NCI-H345 treated with DMSO at 0.1 percent for 48 hours (cell line): ENCODE measurements at regions not wholly inside any gene's neighbourhood (a gene's known extent, or its start where the extent isn't known, plus 50 kb on each side); places are given as distances from the start of the nearest gene placed in this dataset.

Source experiments
- DNase-seq: peaks from one replicate; lab custom pipeline; 2025; ENCODE audit not compliant: unreplicated experiment; lab: John Stamatoyannopoulos, UW

DNA sequence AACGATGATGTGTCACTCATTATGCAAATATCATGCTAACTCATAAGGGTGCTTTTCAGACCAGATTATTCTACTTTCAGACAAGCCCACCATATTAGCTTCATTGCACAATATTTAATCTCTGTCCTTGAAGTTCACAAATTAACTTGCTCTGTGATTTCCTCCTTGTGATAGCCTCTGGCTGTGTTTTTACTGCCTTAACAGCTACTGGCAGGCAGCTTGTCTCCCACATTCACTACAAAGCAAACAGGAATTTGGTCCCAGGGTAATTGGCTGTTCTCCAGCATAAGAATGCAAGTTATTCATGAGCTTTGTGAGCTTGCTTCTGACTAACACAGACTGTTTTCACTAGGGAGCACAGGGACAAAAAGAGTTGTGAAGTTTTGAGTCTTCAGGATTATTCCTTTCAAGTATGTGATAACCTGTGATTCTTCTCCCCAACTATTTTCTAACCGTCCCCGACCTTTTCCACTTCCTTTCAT, 87.9 kb upstream of the HMCN1 start:
- DNase-seq = peak; percentile 69

DNA sequence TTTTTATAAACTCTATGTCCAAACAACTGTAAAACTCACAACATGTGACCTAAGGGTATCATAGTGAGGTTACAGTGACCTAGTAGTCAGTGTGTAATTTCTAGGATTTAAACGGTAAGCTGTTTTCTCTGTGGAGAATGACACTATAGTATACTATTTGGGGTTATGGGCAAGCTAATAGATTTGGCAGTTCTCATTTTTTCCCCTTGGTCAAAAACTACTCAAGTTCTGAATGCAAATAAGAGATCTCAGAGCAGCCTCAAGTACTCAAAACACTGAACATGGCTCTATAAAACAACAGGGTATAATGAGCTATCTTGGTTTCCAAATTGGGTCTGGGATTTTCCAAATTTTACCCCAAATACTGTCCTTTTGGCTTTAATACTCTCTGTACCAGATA, 88.5 kb upstream of the HMCN1 start:
- DNase-seq = no peak

DNA sequence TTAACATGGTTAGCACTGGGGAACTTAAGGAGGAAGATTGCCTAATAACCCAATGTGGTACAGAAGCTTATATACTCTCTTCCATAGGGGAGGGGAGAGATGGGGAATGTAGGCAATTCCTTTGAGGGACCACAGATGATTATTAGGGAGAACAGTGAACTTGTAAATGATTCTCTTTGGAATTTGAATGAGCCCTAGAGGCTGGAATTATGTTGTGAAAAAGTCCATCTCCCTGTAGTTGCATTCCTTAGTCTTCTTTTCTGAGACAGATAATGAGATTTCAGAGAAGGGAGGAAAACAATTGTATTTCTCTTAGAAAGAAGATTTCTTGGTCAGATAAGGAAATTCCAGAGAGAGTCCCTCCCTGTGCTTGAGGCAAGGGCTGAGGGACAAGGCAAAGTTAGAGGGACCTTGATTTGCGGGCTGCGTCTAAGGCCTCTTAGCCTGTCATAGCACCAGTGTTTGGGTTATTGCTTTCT, 89.0 kb upstream of the HMCN1 start:
- no peak for DNase-seq

DNA sequence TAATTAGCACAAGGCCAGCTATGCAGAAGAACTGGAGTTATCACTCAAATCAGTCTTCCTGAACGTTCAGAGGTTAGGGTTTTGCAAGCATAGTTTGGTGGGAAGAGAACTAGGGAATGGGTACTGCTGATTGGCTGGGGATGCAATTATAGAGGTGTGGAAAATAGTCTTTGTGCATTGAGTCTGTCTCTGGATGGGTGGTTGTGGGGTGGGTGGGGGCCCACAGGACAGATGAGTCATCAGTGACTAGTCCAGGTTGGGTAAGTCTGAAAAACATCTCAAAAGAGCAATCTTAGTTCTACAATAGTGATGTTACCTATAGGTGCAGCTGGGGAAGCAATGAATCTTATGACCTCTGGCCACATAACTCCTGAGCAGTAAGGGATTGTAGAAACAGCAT, 89.7 kb upstream of the HMCN1 start:
- no peak for DNase-seq

DNA sequence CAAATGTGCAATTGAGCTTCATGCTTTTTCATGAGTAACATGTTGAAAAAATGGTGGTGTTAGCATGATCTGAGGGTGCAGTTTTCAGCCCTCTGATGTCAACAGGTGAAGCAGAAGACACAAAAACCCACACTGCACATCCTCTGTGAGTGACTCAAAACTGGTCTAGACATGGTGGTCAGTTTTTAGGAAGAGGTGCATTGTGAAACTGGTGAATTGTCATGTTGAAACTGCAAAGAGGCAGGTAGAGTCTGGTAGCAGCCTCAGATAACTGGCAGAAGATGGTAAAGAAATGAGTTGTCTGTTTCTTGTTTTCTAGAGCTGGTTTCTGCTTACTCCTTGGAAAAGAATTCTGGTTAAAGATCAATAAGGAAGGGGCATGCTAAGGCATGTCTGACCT, 97.3 kb upstream of the HMCN1 start:
- no peak for DNase-seq

DNA sequence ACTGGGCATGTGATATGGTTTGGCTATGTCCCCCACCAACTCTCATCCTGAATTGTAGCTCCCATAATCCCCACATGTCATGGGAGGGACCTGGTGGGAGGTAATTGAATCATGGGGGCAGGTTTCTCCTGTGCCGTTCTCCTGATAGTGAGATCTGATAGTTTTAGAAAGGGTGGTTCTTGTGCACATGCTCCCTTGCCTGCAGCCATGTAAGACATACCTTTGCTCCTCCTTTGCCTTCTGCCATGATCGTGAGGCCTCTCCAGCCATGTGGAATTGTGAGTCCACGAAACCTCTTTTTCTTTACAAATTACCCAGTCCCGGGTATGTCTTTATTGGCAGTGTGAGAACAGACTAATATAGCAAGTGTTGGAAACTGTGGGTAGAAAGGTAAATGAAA, 99.5 kb upstream of the HMCN1 start:
- no peak for DNase-seq

DNA sequence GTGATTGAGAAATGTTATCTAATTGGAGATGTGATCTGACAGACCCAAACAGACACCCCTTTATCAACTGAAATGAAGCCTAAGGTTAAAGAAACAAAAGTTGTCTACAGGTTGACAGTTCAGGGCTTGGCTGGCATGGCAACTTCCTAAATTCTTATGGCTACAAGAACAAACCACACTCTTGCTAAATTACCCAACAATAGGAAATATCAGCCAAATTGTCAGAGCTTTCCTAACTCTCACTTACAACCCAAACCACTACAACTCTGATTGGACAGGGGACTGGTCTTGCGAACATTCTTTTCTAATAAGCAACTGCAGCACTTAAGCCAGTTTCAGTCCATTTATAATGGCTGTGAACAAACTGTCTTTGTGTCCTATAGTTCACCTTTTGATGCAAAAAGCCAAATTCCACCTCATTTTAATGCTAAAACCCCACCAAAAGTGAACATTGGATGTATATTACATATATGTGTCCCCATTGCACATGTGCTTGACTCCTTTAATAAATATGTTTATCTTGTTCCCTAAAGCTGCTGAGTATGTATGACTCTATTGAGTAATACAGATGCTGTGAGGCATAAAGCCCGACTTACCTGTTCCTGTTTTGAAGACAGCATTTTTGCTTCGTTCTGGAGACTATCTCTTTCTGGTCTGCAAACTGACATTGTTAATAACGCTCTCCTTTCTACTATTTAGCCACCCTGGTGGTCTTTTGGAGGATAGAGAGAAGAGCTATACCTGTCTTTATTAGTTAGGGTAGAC, 101.3 kb upstream of the HMCN1 start:
- no peak for DNase-seq

DNA sequence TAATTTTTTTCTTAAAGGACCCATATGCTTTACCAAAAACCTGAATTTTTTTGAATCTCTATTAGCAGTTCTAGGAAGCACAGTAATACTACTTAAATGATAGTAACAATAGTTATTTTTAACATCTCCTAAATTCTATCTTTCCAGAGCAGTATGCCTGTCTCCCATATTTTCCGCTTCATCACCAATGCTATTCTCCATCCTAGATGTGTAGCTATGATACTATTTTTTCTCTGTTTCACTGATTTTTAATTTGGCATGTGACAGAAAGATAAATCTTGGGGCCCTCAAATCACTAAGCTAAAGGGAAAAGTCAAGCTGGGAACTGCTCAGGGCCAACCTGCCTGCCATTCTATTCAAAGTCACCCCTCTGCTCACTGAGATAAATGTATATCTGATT, 102.3 kb upstream of the HMCN1 start:
- DNase-seq = no peak

DNA sequence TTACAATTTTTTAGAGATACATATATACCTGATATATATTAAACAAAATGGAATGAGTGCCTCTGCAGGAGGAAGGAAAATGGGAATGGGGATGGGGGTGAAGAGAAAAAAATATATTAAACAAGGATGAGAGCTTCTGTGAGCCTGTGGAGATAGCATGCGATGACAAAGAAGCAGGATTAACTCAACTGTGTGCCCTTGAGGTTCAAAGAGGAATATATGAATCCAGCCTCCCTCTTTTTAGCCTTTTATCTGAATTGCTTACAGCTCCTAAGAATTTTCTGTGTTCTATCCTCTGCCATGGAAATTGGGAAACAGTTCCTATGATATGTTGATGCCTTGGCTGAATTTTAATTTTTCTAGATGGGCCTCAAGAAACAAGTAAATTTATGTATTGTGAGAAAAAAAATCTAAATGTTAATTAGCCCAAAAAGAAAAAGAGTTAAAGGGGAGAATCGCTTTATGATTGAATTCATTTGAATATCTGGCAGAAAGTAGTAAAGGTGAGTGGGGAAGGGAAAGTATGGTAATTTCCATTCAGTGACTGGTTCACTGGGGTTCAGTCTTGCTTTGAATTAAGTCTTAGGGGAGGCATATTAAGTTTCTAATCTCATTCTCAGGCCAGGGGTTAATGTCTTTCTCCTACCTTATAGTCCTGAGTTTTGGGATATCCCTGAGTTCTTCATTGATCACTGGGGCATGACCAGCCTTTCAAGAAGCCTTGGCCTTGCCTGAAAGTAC, 106.3 kb upstream of the HMCN1 start:
- no peak for DNase-seq

DNA sequence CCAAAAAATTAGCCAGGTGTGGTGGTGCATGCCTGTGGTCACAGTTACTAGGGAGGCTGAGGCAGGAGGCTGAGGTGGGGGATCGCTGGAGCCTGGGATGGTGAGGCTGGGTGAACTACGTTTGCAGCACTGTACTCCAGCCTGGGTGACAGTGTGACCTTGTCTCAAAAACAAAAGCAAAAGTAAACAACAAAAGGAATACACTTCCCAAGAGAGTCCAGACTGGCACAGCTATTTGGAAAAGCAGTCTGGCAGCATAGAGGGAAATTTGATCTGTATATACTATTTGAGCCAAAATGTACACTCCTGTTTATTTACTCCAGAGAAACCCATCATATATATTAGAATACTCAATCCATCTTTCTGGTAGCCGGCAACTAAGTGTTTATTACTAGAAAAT, 107.0 kb upstream of the HMCN1 start:
- no peak for DNase-seq

DNA sequence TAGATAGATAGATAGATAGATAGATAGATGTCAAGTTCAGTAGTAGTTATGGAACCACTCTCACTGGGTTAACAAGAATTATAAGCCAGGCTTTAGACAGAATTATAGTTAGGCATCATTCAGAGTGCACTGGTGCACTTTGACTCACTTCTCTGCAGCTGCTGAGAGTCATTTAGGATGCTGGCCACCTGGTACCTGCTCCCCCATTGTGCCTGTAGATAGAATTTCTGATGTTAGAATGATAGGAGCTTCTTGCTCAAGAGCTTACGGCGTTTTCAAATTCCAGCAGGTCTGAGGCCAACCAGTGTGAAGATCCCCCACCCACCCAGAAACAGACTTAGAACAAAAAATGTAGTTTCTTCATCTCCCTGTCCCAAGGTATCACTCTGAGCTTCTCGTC, 107.8 kb upstream of the HMCN1 start:
- no peak for DNase-seq

DNA sequence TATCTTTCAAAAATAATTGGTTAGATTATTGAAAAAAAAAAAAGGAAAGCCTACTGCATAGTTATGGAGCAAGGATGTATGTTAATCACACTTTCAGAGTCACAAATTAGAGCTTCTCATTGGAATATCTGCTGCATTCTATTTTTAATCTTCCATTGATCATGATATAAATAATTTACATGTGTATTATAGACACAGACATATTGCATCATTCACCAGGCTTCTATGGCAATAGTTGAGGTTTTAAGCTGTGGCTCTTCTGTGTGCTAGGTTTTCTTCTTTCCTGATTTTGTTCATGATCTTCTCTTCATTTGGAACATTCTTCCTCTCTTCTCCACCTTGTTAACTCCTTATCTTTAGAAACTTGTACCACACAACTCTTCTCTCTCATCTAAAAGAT, 123.2 kb upstream of the HMCN1 start:
- no peak for DNase-seq

DNA sequence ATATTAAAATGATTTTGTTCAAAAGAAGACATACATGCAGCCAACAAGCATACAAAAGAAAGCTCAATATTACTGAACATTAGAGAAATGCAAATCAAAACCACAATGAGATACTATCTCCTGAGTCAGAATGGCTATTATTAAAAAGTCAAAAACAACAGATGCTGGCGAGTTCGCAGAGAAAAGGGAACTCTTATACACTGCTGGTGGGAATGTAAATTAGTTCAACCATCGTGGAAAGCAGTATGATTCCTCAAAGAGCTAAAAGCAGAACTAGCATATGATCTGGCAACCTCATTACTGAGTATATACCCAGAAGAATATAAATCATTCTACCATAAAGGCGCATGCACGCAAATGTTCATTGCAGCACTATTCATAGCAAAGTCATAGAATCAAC, 126.0 kb upstream of the HMCN1 start:
- no peak for DNase-seq

DNA sequence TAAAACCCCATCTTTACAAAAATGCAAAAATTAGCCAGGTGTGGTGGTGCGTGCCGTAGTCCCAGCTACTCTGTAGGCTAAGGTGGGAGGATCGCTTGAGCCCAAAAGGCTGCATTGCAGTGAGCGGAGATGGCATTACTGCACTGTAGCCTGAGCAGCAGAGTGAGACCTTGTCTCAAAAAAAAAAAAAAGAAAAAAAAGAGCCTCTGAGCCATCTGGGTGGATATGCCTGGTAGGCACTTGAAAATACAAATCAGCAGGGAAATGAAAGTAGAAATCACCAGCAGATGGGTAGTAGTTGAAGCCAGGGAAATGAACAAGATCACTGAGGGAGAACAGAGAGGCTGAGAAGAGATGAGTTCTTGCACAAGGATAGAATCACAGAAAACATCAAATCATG, 131.0 kb upstream of the HMCN1 start:
- DNase-seq = no peak

DNA sequence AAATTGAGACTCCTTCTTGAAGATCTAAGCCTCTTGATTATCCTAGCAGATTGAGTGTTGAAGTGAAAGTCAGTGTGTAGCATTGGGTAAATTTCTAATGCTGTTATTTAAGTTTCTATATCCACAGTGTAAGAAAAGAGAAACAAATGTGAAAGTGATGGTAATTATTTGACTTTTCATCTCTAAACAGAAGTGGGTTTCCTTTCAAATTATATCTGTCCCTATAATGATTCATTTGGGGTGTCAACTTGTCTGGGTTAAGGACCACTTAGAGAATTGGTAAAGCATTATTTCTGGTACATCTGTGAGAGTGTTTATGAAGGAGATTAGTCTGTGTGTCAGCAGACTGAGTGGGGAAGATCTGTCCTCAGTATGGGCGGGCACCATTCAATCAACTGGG, 133.0 kb upstream of the HMCN1 start:
- no peak for DNase-seq

DNA sequence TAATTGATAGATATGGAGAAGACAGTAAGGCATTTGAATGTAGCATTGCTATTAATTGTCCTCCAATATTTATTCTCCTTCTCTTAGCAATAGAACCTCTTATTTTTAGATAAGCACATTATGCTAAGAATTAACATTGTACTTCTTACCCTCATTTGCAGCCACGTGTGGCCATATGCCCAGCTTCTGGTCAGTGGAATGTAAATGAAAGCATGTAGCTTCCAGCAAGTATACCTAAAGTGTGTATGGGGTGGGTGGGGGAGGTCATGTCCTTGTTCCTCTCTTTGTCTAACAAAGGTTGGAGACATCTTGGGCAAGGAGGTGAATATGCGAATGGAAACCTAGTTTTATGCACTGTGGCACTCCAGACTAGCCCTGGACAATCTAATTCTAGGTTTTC, 133.6 kb upstream of the HMCN1 start:
- DNase-seq = no peak

DNA sequence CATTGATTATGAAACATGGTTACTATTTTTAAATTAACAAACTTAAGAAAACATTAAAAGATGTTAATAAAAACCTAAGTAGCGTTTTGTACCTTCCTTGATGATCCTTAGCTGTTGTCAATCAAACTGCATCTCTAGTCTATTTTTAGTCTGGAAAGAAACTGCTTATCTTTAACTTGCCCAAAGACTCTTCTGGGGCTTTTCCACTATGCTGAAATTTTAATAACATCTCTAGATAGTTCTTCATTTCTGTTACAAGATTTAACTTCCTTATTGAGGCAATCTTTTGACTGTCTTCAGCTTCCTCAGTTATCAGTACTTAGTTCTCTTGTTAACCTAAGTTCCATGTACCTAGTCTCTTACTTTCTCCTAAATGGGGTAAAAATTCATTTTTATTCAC, 135.9 kb upstream of the HMCN1 start:
- DNase-seq = no peak

DNA sequence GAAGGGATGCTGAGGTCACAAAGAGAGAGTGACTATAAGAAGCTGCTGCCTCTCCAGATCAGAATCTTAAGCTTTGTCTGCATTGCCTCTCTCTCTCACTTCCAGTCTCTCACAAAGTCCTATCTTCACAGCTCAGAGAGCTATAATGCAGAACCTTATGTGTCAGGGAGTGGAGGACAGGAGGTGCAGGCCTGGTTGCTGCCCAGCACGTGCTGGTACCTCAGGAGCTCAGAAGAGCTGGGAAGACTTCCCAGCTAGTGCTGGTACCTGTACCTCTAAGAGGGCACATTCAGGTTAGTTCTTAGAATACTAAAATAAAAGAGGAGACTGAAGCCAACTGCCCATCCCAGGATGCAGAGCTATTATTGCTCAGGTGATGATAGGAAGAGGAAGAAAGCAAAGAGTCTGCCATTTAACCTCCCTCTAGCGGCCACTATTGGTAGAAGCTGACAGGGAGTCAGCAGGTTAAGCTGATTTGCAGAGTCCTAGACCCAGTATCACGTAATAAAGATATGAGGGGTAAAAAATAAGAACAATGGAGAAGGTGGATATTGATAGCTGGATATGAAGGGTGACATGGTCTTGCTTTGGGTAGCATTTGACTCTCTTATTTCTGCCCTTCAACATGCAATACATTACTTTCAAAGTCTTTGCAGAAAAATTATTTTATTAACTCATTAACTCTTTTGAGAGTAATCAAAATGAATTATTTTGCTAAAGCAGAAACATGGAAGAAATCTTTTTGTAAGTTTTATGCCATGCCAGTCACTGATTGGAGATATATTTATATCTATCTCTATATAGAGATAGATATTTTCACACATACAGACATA, 138.1 kb upstream of the HMCN1 start:
- DNase-seq = no peak

DNA sequence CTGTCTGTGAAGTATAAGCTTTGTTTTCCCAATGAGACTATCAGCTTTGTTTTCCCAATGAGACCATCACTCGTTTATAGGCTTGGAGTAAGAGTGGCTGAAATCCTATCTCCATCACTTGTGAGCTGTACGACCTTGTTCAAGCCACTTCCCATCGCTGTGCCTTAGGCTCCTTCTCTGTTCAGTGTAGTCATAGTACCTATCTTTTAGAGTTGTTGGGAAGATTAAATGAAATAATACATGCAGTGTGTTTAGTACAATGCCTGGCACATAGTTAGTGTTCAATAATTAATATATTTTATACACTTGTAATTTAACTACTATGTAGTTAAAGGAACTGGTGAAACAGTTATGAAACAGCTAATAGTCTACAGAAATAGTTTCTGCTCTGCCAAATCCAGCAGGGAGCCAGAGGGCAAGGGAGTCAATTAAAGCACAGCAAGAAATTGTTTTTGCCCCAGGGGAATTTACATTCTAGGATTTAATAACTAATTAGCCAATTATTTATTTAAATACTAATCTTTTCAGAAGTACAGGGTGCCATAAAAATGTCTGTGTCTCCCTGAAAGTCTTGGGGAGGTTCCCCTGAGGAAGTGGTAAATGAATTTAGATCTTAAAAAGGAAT, 139.3 kb upstream of the HMCN1 start:
- no peak for DNase-seq

DNA sequence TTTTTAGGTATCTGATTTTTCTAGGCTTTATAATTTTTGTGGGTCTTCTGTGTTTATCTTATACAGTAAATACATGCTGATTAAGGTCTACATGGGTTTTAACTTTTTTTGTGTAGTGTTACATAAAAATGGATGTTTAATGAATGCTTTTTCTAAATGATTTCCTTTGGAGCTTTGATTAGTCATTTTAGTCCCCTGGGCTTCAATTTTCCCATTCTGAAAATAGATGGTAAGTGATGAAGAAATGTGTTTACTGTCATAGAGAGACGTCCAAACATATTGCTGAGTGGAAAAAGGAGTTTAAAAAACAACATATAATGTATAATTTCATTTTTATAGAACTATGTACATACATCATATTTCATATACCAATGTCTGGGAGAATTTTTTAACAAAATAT, 140.9 kb upstream of the HMCN1 start:
- no peak for DNase-seq

DNA sequence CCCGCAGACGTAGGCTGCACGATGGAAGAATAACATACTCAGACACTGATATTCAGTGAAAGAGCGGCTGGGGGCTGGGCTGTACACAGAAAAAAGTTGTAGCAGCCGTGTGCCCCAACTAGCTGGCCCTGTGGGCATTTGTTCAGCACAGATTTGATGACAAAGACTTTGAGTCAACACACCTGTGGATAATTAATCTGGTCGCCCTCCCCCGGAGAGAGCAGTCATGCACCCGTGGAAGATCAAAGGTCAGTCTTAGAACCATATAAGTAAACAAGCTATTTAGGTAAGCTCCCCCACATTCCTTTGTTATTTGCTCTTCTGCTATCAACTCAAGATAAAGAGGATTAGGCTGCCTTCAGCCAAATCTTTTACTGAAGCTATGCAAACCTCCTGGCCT, 148.4 kb upstream of the HMCN1 start:
- no peak for DNase-seq
